HepG2 (cell line): ENCODE measurements at regions not wholly inside any gene's neighbourhood (a gene's known extent, or its start where the extent isn't known, plus 50 kb on each side); places are given as distances from the start of the nearest gene placed in this dataset.

ENCODE experiments used
- ATAC-seq: fragments of 200-7000 bp; cut with Tn5 transposase; 3 replicates; pipeline ENCODE4 v1.9.1; 2020; ENCODE audit warnings: mild to moderate bottlenecking, moderate library complexity
- BruUV-seq: library from RNA; stranded (reverse); fragments of 400-500 nt; replicated peaks from 2 replicates; lab custom pipeline; 2021; lab: Mats Ljungman, UMichigan
- CTCF ChIA-PET: fragments of 300-600 bp; formaldehyde crosslinking; extraction: SDS; loops from one replicate; lab custom pipeline; 2021; ENCODE audit warnings: low total read pairs, inconsistent platforms, low intra/inter-chr PET ratio; lab: Yijun Ruan, JAX
- POLR2A ChIA-PET: fragments of 350-600 bp; sonication (Branson Sonifier 250); formaldehyde crosslinking; loops from one replicate; lab custom pipeline; 2020; ENCODE audit warnings: antibody characterized with exemption, inconsistent platforms; lab: Yijun Ruan, JAX
- DNase-seq: peaks from one replicate; pipeline ENCODE4 v3.0.0-alpha.2; 2015; ENCODE audit warnings: low spot score
- FAIRE-seq: peaks from 3 replicates; lab custom pipeline; 2011; peaks lifted over from hg19 to GRCh38; lab: Jason Lieb, UNC
- H2AFZ ChIP-seq: one replicate; pipeline ENCODE4 v1.6.1; 2011; ENCODE audit warnings: low read length, inconsistent platforms
- H3K27ac ChIP-seq: fragments of 300-600 bp; 3 replicates; pipeline ENCODE4 v1.8.0; 2011; ENCODE audit warnings: mixed run types, mild to moderate bottlenecking, mixed read lengths, low read length, inconsistent platforms; ENCODE audit not compliant: insufficient read depth; ENCODE audit errors: extremely low read length
- H3K27me3 ChIP-seq, 2 experiments: fragments of 200-600 bp in 1 of 2; 2 replicates in 1 of 2; 3 replicates in 1 of 2; pipeline versions ENCODE4 v1.6.0 to v1.8.0; 2011; ENCODE audit warnings: low read length in 2 of 2, mild to moderate bottlenecking in 2 of 2, moderate library complexity in 2 of 2, inconsistent platforms in 1 of 2; ENCODE audit not compliant: insufficient read depth in 2 of 2, control insufficient read depth in 1 of 2
- H3K36me3 ChIP-seq, 2 experiments: fragments of 200-600 bp in 1 of 2; replicated peaks in 1 of 2; 2 replicates in 1 of 2; 3 replicates in 1 of 2; pipeline versions ENCODE4 v1.5.1 to v1.8.0; 2011; ENCODE audit warnings: low read length in 2 of 2, inconsistent platforms in 1 of 2; ENCODE audit not compliant: insufficient read depth in 2 of 2, control insufficient read depth in 1 of 2
- H3K4me1 ChIP-seq: 2 replicates; pipeline ENCODE4 v1.5.1; 2012; ENCODE audit warnings: low read length, inconsistent platforms; ENCODE audit not compliant: insufficient read depth
- H3K4me2 ChIP-seq: 2 replicates; pipeline ENCODE4 v1.6.0; 2011; ENCODE audit warnings: low read depth, low read length, inconsistent platforms
- H3K4me3 ChIP-seq, 3 experiments: fragments of 200-600 bp in 1 of 3; sonication (generic), shearing (Covaris generic) in 1 of 3; replicated peaks in 1 of 3; 2 replicates each; pipeline ENCODE4 v1.5.1; 2011 to 2016; ENCODE audit warnings: low read length in 3 of 3, inconsistent platforms in 2 of 3, low read depth in 2 of 3, mild to moderate bottlenecking in 2 of 3, control low read depth in 1 of 3, mixed read lengths in 1 of 3; ENCODE audit not compliant: insufficient read depth in 1 of 3
- H3K79me2 ChIP-seq: one replicate; pipeline ENCODE4 v1.6.1; 2011; ENCODE audit warnings: low read length, inconsistent platforms; ENCODE audit not compliant: insufficient read depth
- H3K9ac ChIP-seq: 2 replicates; pipeline ENCODE4 v1.6.0; 2011; ENCODE audit warnings: mild to moderate bottlenecking, low read depth, low read length, inconsistent platforms; ENCODE audit not compliant: insufficient read depth
- H3K9me3 ChIP-seq: 2 replicates; pipeline ENCODE4 v1.5.1; 2012; ENCODE audit warnings: mild to moderate bottlenecking, low read length
- H4K20me1 ChIP-seq: 2 replicates; pipeline ENCODE4 v1.6.0; 2011; ENCODE audit warnings: inconsistent platforms, mild to moderate bottlenecking, low read length, moderate library complexity; ENCODE audit not compliant: insufficient read depth
- ISX ChIP-seq: sonication (generic); formaldehyde crosslinking; conservative IDR thresholded peaks from 2 replicates; pipeline ENCODE4 v1.5.0; 2020; ENCODE audit warnings: missing genetic modification reagents
- KMT2A ChIP-seq: sonication (generic); formaldehyde crosslinking; IDR thresholded peaks from 2 replicates; pipeline ENCODE4 v1.4.0; 2020; ENCODE audit warnings: missing genetic modification reagents
- RCOR2 ChIP-seq: IDR thresholded peaks from 2 replicates; pipeline ENCODE4 v1.6.1; 2016; ENCODE audit warnings: missing biosample characterization, missing genetic modification reagents
- ZNF10 ChIP-seq: sonication (generic); formaldehyde crosslinking; IDR thresholded peaks from 2 replicates; pipeline ENCODE4 v1.4.0; 2020; ENCODE audit warnings: mild to moderate bottlenecking, low read depth, missing genetic modification reagents, borderline replicate concordance
- WGBS: methylation state at CpG from one replicate; pipeline ENCODE4 v1.1.6; 2017; ENCODE audit warnings: low lambda C conversion rate; 5-methylcytosine and 5-hydroxymethylcytosine counted together
- in situ Hi-C: cut with HindIII; loops from 2 replicates; pipeline ENCODE4 v1.10.0; 2017; ENCODE audit warnings: low pct_unique_long_range_greater_than_20kb; ENCODE audit not compliant: extremely low pct_ligation_motif_present
- intact Hi-C: fragments of 100-400 bp; cut with micrococcal nuclease; formaldehyde crosslinking; loops from one replicate; pipeline ENCODE4 v1.10.0; 2022; ENCODE audit not compliant: unreplicated experiment
- TF ChIP-seq, protein P1 (sequence below): sonication (generic); formaldehyde crosslinking; IDR thresholded peaks from 2 replicates; pipeline ENCODE4 v1.8.0; 2022; ENCODE audit warnings: missing genetic modification reagents, low read depth, mild to moderate bottlenecking, borderline replicate concordance

DNA sequence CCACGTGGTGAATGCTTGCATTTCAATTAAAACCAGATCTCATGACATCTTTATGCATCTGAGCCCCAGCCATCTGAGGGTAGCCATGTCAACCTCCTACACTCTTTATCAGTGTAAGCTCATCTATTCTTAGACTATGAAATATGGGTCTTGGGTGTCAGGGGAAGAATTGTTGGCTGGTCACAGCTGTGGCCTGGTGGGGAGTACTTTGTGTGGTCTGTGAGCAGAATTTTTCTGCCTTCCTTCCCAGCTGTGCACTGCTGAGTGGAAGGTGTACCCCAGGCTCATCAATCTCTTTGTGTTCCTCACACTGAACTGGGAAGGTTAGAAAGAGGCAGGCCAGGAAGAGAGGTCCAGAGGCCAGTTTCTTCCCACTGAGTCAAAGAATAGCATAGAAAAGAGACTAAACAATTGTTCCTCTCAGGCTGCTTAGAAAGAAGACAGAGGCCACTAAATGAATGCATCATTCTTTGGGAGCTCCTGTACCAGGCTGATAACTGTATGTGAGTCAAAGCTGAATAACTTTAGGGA is 202.7 kb upstream of the RGMB start:
- intact Hi-C loops (no loop called here), in situ Hi-C loops (no loop called here)
- Histone ChIP-seq H3K27ac (no peak overlapping the region), H3K27me3 (no peaks in the 10 kb centered on the region), H3K4me1 (no peaks in the 10 kb centered on the region), H3K79me2 (no peaks in the 10 kb centered on the region), H2AFZ (no peak overlapping the region), H3K9me3 (no peaks in the 10 kb centered on the region), H4K20me1 (no peaks in the 10 kb centered on the region), H3K4me2 (no peak overlapping the region), H3K36me3 (no peaks in the 10 kb centered on the region), H3K4me3 (no peak overlapping the region), H3K9ac (no peak overlapping the region)
- ChIA-PET POLR2A (no interaction called here), CTCF (no interaction called here)
- WGBS = 0% methylated on average over 1 of the region's 1 CpG
- no peak for TF ChIP-seq KMT2A (CRISPR knock-in tag)
- TF ChIP-seq, protein P1, sequence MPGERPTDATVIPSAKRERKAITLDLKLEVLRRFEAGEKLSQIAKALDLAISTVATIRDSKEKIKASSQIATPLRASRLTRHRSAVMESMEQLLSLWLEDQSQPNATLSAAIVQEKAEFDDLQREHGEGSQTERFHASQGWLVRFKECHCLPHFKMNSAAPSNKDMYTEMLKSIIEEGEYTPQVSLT (CRISPR knock-in tag) = no peak
- no peak for FAIRE-seq
- BruUV-seq = no TSS peak
- ATAC-seq = no peak
- DNase-seq = no peak

GRCh38 chr5:98573834-98574320 is 199.6 kb upstream of the RGMB start:
- Histone ChIP-seq H3K4me2 (no peak overlapping the region), H3K4me1 (no peaks in the 10 kb centered on the region), H3K79me2 (no peaks in the 10 kb centered on the region), H4K20me1 (no peaks in the 10 kb centered on the region), H3K9ac (no peak overlapping the region), H2AFZ (no peak overlapping the region), H3K9me3 (no peaks in the 10 kb centered on the region), H3K27me3 (no peaks in the 10 kb centered on the region), H3K27ac (no peak overlapping the region), H3K4me3 (no peak overlapping the region), H3K36me3 (no peaks in the 10 kb centered on the region)
- 1% methylated on average over 4 of the region's 4 CpGs for WGBS
- TF ChIP-seq ZNF10 (CRISPR knock-in tag) (no peak), RCOR2 (no peak), ISX (CRISPR knock-in tag) (no peak)
- ChIA-PET CTCF (no interaction called here), POLR2A (no interaction called here)
- FAIRE-seq = no peak
- ATAC-seq = no peak
- intact Hi-C loops (no loop called here), in situ Hi-C loops (no loop called here)
- no TSS peak for BruUV-seq
- no peak for DNase-seq
